GM12878 (cell line): ENCODE measurements at regions not wholly inside any gene's neighbourhood (a gene's known extent, or its start where the extent isn't known, plus 50 kb on each side); places are given as distances from the start of the nearest gene placed in this dataset.

ENCODE experiments used
- ATAC-seq: fragments of 200-7000 bp; cut with Tn5 transposase; 3 replicates; pipeline ENCODE4 v1.9.1; 2020; ENCODE audit warnings: mild to moderate bottlenecking, moderate library complexity
- BruUV-seq: library from RNA; stranded (reverse); fragments of 400-500 nt; replicated peaks from 2 replicates; lab custom pipeline; 2021; lab: Mats Ljungman, UMichigan
- CTCF ChIA-PET: fragments of 300-600 bp; sonication (Branson Sonifier 250); formaldehyde crosslinking; extraction: SDS; loops from one replicate; lab custom pipeline; 2021; ENCODE audit warnings: inconsistent platforms; lab: Yijun Ruan, JAX
- POLR2A ChIA-PET: fragments of 350-600 bp; formaldehyde crosslinking; extraction: SDS; loops from one replicate; lab custom pipeline; 2021; ENCODE audit warnings: inconsistent platforms; lab: Charles Lee
- RAD21 ChIA-PET: fragments of 300-600 bp; sonication (Branson Sonifier 250); formaldehyde crosslinking; loops from one replicate; lab custom pipeline; 2023; ENCODE audit warnings: antibody characterized with exemption; ENCODE audit not compliant: unreplicated experiment; lab: Charles Lee
- SMC1A ChIA-PET: fragments of 300-600 bp; sonication (Branson Sonifier 250); formaldehyde crosslinking; loops from one replicate; lab custom pipeline; 2023; ENCODE audit not compliant: unreplicated experiment, uncharacterized antibody; lab: Charles Lee
- DNase-seq: peaks from one replicate; pipeline ENCODE4 v3.0.0-alpha.2; 2011; ENCODE audit warnings: low read depth, low spot score
- FAIRE-seq: peaks from 3 replicates; lab custom pipeline; 2011; peaks lifted over from hg19 to GRCh38; lab: Jason Lieb, UNC
- H2AFZ ChIP-seq: 2 replicates; pipeline ENCODE4 v1.6.0; 2011; ENCODE audit warnings: low read depth, low read length, control low read depth; ENCODE audit not compliant: control insufficient read depth
- H3K27ac ChIP-seq: 2 replicates; pipeline ENCODE4 v1.5.1; 2011; ENCODE audit warnings: control low read depth; ENCODE audit not compliant: control insufficient read depth, insufficient read depth
- H3K27me3 ChIP-seq, 2 experiments: replicated peaks in 1 of 2; 2 replicates each; pipeline versions ENCODE4 v1.6.0 to v1.6.1; 2011; ENCODE audit warnings: low read length in 1 of 2; ENCODE audit not compliant: control insufficient read depth in 2 of 2, insufficient read depth in 2 of 2
- H3K36me3 ChIP-seq, 2 experiments: 2 replicates each; pipeline ENCODE4 v1.5.1; 2011; ENCODE audit warnings: low read length in 1 of 2; ENCODE audit not compliant: control insufficient read depth in 2 of 2, insufficient read depth in 2 of 2
- H3K4me1 ChIP-seq: 2 replicates; pipeline ENCODE4 v1.6.1; 2011; ENCODE audit warnings: mild to moderate bottlenecking, low read length, moderate library complexity, mixed read lengths; ENCODE audit not compliant: control insufficient read depth, insufficient read depth
- H3K4me2 ChIP-seq: 2 replicates; pipeline ENCODE4 v1.6.0; 2011; ENCODE audit warnings: control low read depth; ENCODE audit not compliant: control insufficient read depth, insufficient read depth
- H3K4me3 ChIP-seq: fragments of 200-600 bp; sonication (generic); 2 replicates; pipeline ENCODE4 v1.5.1; 2016
- H3K79me2 ChIP-seq: 2 replicates; pipeline ENCODE4 v1.6.0; 2011; ENCODE audit warnings: low read length; ENCODE audit not compliant: control insufficient read depth, insufficient read depth
- H3K9ac ChIP-seq: 2 replicates; pipeline ENCODE4 v1.8.0; 2011; ENCODE audit warnings: low read length, control low read depth, mixed read lengths; ENCODE audit not compliant: control insufficient read depth, insufficient read depth
- H3K9me3 ChIP-seq: replicated peaks from 3 replicates; pipeline ENCODE4 v1.5.1; 2011; ENCODE audit warnings: mild to moderate bottlenecking, low read length; ENCODE audit not compliant: control insufficient read depth, insufficient read depth
- H4K20me1 ChIP-seq: 2 replicates; pipeline ENCODE4 v1.6.0; 2011; ENCODE audit not compliant: control insufficient read depth, insufficient read depth
- ATF7 ChIP-seq: fragments of 450-650 bp; IDR thresholded peaks from 2 replicates; pipeline ENCODE4 v1.6.1; 2016; ENCODE audit warnings: low read depth, mild to moderate bottlenecking
- BCL11A ChIP-seq: IDR thresholded peaks from 2 replicates; pipeline ENCODE4 v1.6.1; 2011; ENCODE audit warnings: low read depth, low read length
- CBX3 ChIP-seq: fragments of 200-600 bp; sonication (generic); IDR thresholded peaks from 2 replicates; pipeline ENCODE4 v1.6.1; 2016; ENCODE audit warnings: low read depth, borderline replicate concordance
- ELK1 ChIP-seq: IDR thresholded peaks from 2 replicates; pipeline ENCODE4 v1.6.1; 2012; ENCODE audit warnings: low read depth, low read length, improper control_type of control experiment
- EP300 ChIP-seq, 2 experiments: fragments of 150-350 bp in 1 of 2; IDR thresholded peaks; 2 replicates each; pipeline ENCODE4 v1.6.1; 2011 to 2012; ENCODE audit warnings: low read depth in 2 of 2, low read length in 2 of 2, borderline replicate concordance in 1 of 2, improper control_type of control experiment in 1 of 2, inconsistent platforms in 1 of 2; ENCODE audit not compliant: control insufficient read depth in 1 of 2
- GABPA ChIP-seq: IDR thresholded peaks from 2 replicates; pipeline ENCODE4 v1.6.1; 2014; ENCODE audit warnings: antibody characterized with exemption, low read depth, mild to moderate bottlenecking, inconsistent platforms
- GATAD2B ChIP-seq: fragments of 450-650 bp; conservative IDR thresholded peaks from 2 replicates; pipeline ENCODE4 v1.6.1; 2017; ENCODE audit warnings: low read depth, mild to moderate bottlenecking, moderate library complexity
- IKZF1 ChIP-seq: fragments of 450-650 bp; conservative IDR thresholded peaks from 2 replicates; pipeline ENCODE4 v1.6.1; 2017; ENCODE audit warnings: antibody characterized with exemption, mild to moderate bottlenecking
- IRF4 ChIP-seq: IDR thresholded peaks from 2 replicates; pipeline ENCODE4 v1.6.1; 2011; ENCODE audit warnings: low read depth, low read length
- NBN ChIP-seq: fragments of 450-650 bp; IDR thresholded peaks from 2 replicates; pipeline ENCODE4 v1.6.1; 2016
- STAT3 ChIP-seq: IDR thresholded peaks from 2 replicates; pipeline ENCODE4 v1.6.1; 2011; ENCODE audit warnings: low read depth, low read length, improper control_type of control experiment
- TBL1XR1 ChIP-seq: IDR thresholded peaks from 2 replicates; pipeline ENCODE4 v1.6.1; 2012; ENCODE audit warnings: low read depth, low read length, improper control_type of control experiment
- ZNF384 ChIP-seq: IDR thresholded peaks from 2 replicates; pipeline ENCODE4 v1.6.1; 2012; ENCODE audit warnings: low read depth, mild to moderate bottlenecking, low read length, improper control_type of control experiment, borderline replicate concordance
- WGBS: methylation state at CpG from one replicate; pipeline ENCODE4 v1.1.6; 2016; ENCODE audit warnings: low lambda C conversion rate; ENCODE audit not compliant: insufficient replicate concordance, insufficient coverage; ENCODE audit errors: missing lambda C conversion rate; 5-methylcytosine and 5-hydroxymethylcytosine counted together
- in situ Hi-C: fragments of 300-500 bp; cut with MboI; formaldehyde crosslinking; loops from 9 replicates; pipeline ENCODE4 v1.14.3; 2018; ENCODE audit warnings: mixed read lengths
- intact Hi-C: fragments of 100-400 bp; cut with micrococcal nuclease; formaldehyde crosslinking; loops from one replicate; pipeline ENCODE4 v1.14.2; 2022; ENCODE audit not compliant: unreplicated experiment
- TF ChIP-seq, protein P1 (sequence below): fragments of 450-650 bp; IDR thresholded peaks from 2 replicates; pipeline ENCODE4 v1.6.1; 2017; ENCODE audit warnings: mild to moderate bottlenecking, moderate library complexity
- TF ChIP-seq, protein P2 (sequence below): fragments of 450-650 bp; IDR thresholded peaks from 2 replicates; pipeline ENCODE4 v1.6.1; 2016; ENCODE audit warnings: mild to moderate bottlenecking, moderate library complexity, borderline replicate concordance

GRCh38 chr10:4127518-4128315, 342.7 kb upstream of the KLF6 start:
- DNase-seq (peak; percentile 71), FAIRE-seq (no peak), ATAC-seq (peak; percentile 66)
- H3K27me3 ChIP-seq: no peaks in the 10 kb centered on the region
- H3K9ac ChIP-seq: no peak overlapping the region
- WGBS: 1% methylated on average over 7 of the region's 7 CpGs
- ChIA-PET RAD21 (no interaction called here), CTCF (interaction anchor here (1.1 kb wide), 1 partner anchor 15 kb away, joined by 3 read pairs; no protein-coding TSS in a partner anchor), SMC1A (interaction anchor here (0.6 kb wide), 1 partner anchor 43 kb away, joined by 3 read pairs; no protein-coding TSS in a partner anchor), POLR2A (no interaction called here)
- peaks cover 7% of the 10 kb centered on the region for H3K9me3 ChIP-seq
- no peak overlapping the region for H3K4me3 ChIP-seq
- intact Hi-C loops (no loop called here), in situ Hi-C loops (no loop called here)
- no peaks in the 10 kb centered on the region for H4K20me1 ChIP-seq
- no peaks in the 10 kb centered on the region for H3K79me2 ChIP-seq
- peak overlapping the region; percentile 34 for H3K4me2 ChIP-seq
- BruUV-seq: no TSS peak
- H3K36me3 ChIP-seq: no peaks in the 10 kb centered on the region
- H3K27ac ChIP-seq: peak overlapping the region; percentile 24; the same call in 1 of the 2 replicates
- H3K4me1 ChIP-seq: peaks cover 29% of the 10 kb centered on the region
- no peak overlapping the region; the same call in 1 of the 2 replicates for H2AFZ ChIP-seq
- TF ChIP-seq ATF7 (no peak), GABPA (peak; percentile 57; the same call in 1 of the 2 replicates), STAT3 (no peak), IKZF1 (no peak), BCL11A (peak; percentile 92), ELK1 (no peak), GATAD2B (no peak), NBN (no peak), CBX3 (no peak), ZNF384 (no peak), IRF4 (peak; percentile 96), TBL1XR1 (peak; percentile 47; the same call in 1 of the 2 replicates), EP300 (IDR thresholded peaks at IDR 0.05; ENCODE audit: borderline replicate concordance in 1 of 2, control insufficient read depth in 1 of 2, low read depth in 2 of 2, low read length in 2 of 2) (peak in 1 of 2 experiments; percentile 34; a peak in 1 of 4 replicates)
- TF ChIP-seq, protein P1, sequence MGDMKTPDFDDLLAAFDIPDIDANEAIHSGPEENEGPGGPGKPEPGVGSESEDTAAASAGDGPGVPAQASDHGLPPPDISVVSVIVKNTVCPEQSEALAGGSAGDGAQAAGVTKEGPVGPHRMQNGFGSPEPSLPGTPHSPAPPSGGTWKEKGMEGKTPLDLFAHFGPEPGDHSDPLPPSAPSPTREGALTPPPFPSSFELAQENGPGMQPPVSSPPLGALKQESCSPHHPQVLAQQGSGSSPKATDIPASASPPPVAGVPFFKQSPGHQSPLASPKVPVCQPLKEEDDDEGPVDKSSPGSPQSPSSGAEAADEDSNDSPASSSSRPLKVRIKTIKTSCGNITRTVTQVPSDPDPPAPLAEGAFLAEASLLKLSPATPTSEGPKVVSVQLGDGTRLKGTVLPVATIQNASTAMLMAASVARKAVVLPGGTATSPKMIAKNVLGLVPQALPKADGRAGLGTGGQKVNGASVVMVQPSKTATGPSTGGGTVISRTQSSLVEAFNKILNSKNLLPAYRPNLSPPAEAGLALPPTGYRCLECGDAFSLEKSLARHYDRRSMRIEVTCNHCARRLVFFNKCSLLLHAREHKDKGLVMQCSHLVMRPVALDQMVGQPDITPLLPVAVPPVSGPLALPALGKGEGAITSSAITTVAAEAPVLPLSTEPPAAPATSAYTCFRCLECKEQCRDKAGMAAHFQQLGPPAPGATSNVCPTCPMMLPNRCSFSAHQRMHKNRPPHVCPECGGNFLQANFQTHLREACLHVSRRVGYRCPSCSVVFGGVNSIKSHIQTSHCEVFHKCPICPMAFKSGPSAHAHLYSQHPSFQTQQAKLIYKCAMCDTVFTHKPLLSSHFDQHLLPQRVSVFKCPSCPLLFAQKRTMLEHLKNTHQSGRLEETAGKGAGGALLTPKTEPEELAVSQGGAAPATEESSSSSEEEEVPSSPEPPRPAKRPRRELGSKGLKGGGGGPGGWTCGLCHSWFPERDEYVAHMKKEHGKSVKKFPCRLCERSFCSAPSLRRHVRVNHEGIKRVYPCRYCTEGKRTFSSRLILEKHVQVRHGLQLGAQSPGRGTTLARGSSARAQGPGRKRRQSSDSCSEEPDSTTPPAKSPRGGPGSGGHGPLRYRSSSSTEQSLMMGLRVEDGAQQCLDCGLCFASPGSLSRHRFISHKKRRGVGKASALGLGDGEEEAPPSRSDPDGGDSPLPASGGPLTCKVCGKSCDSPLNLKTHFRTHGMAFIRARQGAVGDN: no peak
- TF ChIP-seq, protein P2, sequence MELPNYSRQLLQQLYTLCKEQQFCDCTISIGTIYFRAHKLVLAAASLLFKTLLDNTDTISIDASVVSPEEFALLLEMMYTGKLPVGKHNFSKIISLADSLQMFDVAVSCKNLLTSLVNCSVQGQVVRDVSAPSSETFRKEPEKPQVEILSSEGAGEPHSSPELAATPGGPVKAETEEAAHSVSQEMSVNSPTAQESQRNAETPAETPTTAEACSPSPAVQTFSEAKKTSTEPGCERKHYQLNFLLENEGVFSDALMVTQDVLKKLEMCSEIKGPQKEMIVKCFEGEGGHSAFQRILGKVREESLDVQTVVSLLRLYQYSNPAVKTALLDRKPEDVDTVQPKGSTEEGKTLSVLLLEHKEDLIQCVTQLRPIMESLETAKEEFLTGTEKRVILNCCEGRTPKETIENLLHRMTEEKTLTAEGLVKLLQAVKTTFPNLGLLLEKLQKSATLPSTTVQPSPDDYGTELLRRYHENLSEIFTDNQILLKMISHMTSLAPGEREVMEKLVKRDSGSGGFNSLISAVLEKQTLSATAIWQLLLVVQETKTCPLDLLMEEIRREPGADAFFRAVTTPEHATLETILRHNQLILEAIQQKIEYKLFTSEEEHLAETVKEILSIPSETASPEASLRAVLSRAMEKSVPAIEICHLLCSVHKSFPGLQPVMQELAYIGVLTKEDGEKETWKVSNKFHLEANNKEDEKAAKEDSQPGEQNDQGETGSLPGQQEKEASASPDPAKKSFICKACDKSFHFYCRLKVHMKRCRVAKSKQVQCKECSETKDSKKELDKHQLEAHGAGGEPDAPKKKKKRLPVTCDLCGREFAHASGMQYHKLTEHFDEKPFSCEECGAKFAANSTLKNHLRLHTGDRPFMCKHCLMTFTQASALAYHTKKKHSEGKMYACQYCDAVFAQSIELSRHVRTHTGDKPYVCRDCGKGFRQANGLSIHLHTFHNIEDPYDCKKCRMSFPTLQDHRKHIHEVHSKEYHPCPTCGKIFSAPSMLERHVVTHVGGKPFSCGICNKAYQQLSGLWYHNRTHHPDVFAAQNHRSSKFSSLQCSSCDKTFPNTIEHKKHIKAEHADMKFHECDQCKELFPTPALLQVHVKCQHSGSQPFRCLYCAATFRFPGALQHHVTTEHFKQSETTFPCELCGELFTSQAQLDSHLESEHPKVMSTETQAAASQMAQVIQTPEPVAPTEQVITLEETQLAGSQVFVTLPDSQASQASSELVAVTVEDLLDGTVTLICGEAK: no peak
